SK-N-SH treated with all-trans-retinoic acid at 6 μM for 48 hours (cell line): ENCODE measurements at regions not wholly inside any gene's neighbourhood (a gene's known extent, or its start where the extent isn't known, plus 50 kb on each side); places are given as distances from the start of the nearest gene placed in this dataset.

ENCODE experiments used
- ATAC-seq: fragments of 200-7000 bp; cut with Tn5 transposase; 3 replicates; pipeline ENCODE4 v1.9.1; 2020; ENCODE audit warnings: mild to moderate bottlenecking, moderate library complexity
- ARNTL ChIP-seq: fragments of 450-650 bp; formaldehyde crosslinking; IDR thresholded peaks from 2 replicates; pipeline ENCODE4 v1.5.0; 2020; ENCODE audit warnings: low read depth, mild to moderate bottlenecking, moderate library complexity, borderline replicate concordance
- BACH2 ChIP-seq: fragments of 250-450 bp; sonication (Bioruptor Pico); IDR thresholded peaks from 2 replicates; pipeline ENCODE4 v1.9.0; 2021; ENCODE audit warnings: mild to moderate bottlenecking, borderline replicate concordance
- CSDC2 ChIP-seq: fragments of 250-450 bp; sonication (Bioruptor Pico); IDR thresholded peaks from 2 replicates; pipeline ENCODE4 v1.5.0; 2020; ENCODE audit warnings: mild to moderate bottlenecking, moderate library complexity
- CSRNP3 ChIP-seq: fragments of 250-450 bp; sonication (Bioruptor Pico); IDR thresholded peaks from 2 replicates; pipeline ENCODE4 v1.5.1; 2021; ENCODE audit warnings: mild to moderate bottlenecking, moderate library complexity
- ESRRG ChIP-seq: fragments of 250-450 bp; sonication (Bioruptor Pico); IDR thresholded peaks from 2 replicates; pipeline ENCODE4 v1.6.1; 2021; ENCODE audit warnings: mild to moderate bottlenecking
- GLIS3 ChIP-seq: fragments of 250-450 bp; sonication (Bioruptor Pico); IDR thresholded peaks from 2 replicates; pipeline ENCODE4 v1.5.0; 2020; ENCODE audit warnings: mild to moderate bottlenecking, moderate library complexity
- ISL1 ChIP-seq: fragments of 250-450 bp; sonication (Bioruptor Pico); IDR thresholded peaks from 2 replicates; pipeline ENCODE4 v2.1.2; 2022; ENCODE audit warnings: mild to moderate bottlenecking, moderate library complexity
- PATZ1 ChIP-seq: fragments of 250-450 bp; sonication (Bioruptor Pico); IDR thresholded peaks from 2 replicates; pipeline ENCODE4 v1.8.0; 2020; ENCODE audit warnings: mild to moderate bottlenecking, moderate library complexity, borderline replicate concordance
- RARB ChIP-seq: fragments of 250-450 bp; sonication (Bioruptor Pico); IDR thresholded peaks from 2 replicates; pipeline ENCODE4 v1.8.0; 2021; ENCODE audit warnings: mild to moderate bottlenecking, moderate library complexity
- SNAI2 ChIP-seq: fragments of 250-450 bp; sonication (Bioruptor Pico); IDR thresholded peaks from 2 replicates; pipeline ENCODE4 v1.5.0; 2020; ENCODE audit warnings: mild to moderate bottlenecking, moderate library complexity
- TCF4 ChIP-seq: fragments of 250-450 bp; sonication (Bioruptor Pico); IDR thresholded peaks from 2 replicates; pipeline ENCODE4 v1.8.0; 2021; ENCODE audit warnings: mild to moderate bottlenecking, moderate library complexity, borderline replicate concordance
- TOX ChIP-seq: fragments of 250-450 bp; sonication (Bioruptor Pico); IDR thresholded peaks from 2 replicates; pipeline ENCODE4 v1.8.0; 2021; ENCODE audit warnings: mild to moderate bottlenecking, moderate library complexity, borderline replicate concordance
- ZC3H10 ChIP-seq: fragments of 250-450 bp; sonication (Bioruptor Pico); IDR thresholded peaks from 2 replicates; pipeline ENCODE4 v1.5.1; 2021; ENCODE audit warnings: mild to moderate bottlenecking, moderate library complexity
- ZFP3 ChIP-seq: fragments of 250-450 bp; sonication (Bioruptor Pico); IDR thresholded peaks from 2 replicates; pipeline ENCODE4 v1.5.0; 2020; ENCODE audit warnings: mild to moderate bottlenecking, moderate library complexity
- ZFP30 ChIP-seq: fragments of 450-650 bp; formaldehyde crosslinking; IDR thresholded peaks from 2 replicates; pipeline ENCODE4 v1.5.0; 2022; ENCODE audit warnings: mild to moderate bottlenecking, moderate library complexity
- ZNF565 ChIP-seq: fragments of 450-650 bp; formaldehyde crosslinking; conservative IDR thresholded peaks from 2 replicates; pipeline ENCODE4 v1.5.0; 2020; ENCODE audit warnings: low read depth, mild to moderate bottlenecking, moderate library complexity
- ZNF70 ChIP-seq: fragments of 450-650 bp; formaldehyde crosslinking; IDR thresholded peaks from 2 replicates; pipeline ENCODE4 v1.5.0; 2020; ENCODE audit warnings: mild to moderate bottlenecking, moderate library complexity
- ZNF8 ChIP-seq: fragments of 450-650 bp; formaldehyde crosslinking; IDR thresholded peaks from 2 replicates; pipeline ENCODE4 v1.5.0; 2020; ENCODE audit warnings: mild to moderate bottlenecking, moderate library complexity
- TF ChIP-seq, protein P1 (sequence below): fragments of 250-450 bp; sonication (Bioruptor Pico); IDR thresholded peaks from 2 replicates; pipeline ENCODE4 v1.5.0; 2020; ENCODE audit warnings: mild to moderate bottlenecking, moderate library complexity
- TF ChIP-seq, protein P2 (sequence below): fragments of 250-450 bp; sonication (Bioruptor Pico); IDR thresholded peaks from 2 replicates; pipeline ENCODE4 v1.5.1; 2020; ENCODE audit warnings: low read depth, mild to moderate bottlenecking, moderate library complexity

- ATAC-seq = no peak
Observed at GRCh38 chr11:90818196-90818745, 595.4 kb upstream of the CHORDC1 start.

GRCh38 chr11:90809581-90809980 is 586.7 kb upstream of the CHORDC1 start:
- no peak for TF ChIP-seq CSRNP3 (CRISPR knock-in tag)
- TF ChIP-seq ZFP30 = no peak
- no peak for TF ChIP-seq ZNF70 (CRISPR knock-in tag)
- TF ChIP-seq PATZ1 (CRISPR knock-in tag) = no peak
- no peak for TF ChIP-seq ZC3H10 (CRISPR knock-in tag)
- TF ChIP-seq ESRRG (CRISPR knock-in tag) = no peak
- TF ChIP-seq GLIS3 (CRISPR knock-in tag) = no peak
- TF ChIP-seq RARB (CRISPR knock-in tag) = no peak
- TF ChIP-seq, protein P1, sequence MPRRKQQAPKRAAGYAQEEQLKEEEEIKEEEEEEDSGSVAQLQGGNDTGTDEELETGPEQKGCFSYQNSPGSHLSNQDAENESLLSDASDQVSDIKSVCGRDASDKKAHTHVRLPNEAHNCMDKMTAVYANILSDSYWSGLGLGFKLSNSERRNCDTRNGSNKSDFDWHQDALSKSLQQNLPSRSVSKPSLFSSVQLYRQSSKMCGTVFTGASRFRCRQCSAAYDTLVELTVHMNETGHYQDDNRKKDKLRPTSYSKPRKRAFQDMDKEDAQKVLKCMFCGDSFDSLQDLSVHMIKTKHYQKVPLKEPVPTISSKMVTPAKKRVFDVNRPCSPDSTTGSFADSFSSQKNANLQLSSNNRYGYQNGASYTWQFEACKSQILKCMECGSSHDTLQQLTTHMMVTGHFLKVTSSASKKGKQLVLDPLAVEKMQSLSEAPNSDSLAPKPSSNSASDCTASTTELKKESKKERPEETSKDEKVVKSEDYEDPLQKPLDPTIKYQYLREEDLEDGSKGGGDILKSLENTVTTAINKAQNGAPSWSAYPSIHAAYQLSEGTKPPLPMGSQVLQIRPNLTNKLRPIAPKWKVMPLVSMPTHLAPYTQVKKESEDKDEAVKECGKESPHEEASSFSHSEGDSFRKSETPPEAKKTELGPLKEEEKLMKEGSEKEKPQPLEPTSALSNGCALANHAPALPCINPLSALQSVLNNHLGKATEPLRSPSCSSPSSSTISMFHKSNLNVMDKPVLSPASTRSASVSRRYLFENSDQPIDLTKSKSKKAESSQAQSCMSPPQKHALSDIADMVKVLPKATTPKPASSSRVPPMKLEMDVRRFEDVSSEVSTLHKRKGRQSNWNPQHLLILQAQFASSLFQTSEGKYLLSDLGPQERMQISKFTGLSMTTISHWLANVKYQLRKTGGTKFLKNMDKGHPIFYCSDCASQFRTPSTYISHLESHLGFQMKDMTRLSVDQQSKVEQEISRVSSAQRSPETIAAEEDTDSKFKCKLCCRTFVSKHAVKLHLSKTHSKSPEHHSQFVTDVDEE (CRISPR knock-in tag) = no peak
- TF ChIP-seq ZFP3 (CRISPR knock-in tag) = no peak
- no peak for TF ChIP-seq BACH2 (CRISPR knock-in tag)
- no peak for TF ChIP-seq CSDC2 (CRISPR knock-in tag)
- TF ChIP-seq, all 23 proteins: peak for 0
- no peak for ATAC-seq

More at GRCh38 chr11:90818196-90818745, 595.4 kb upstream of the CHORDC1 start:
- TF ChIP-seq ZNF565 (CRISPR knock-in tag) (no peak), ARNTL (CRISPR knock-in tag) (no peak), RARB (CRISPR knock-in tag) (no peak), ISL1 (CRISPR knock-in tag) (peak; percentile 67; the same call in 1 of the 2 replicates), ZNF8 (CRISPR knock-in tag) (no peak), ZFP3 (CRISPR knock-in tag) (no peak), ZFP30 (no peak)
- TF ChIP-seq, all 23 proteins: peak for 1

DNA sequence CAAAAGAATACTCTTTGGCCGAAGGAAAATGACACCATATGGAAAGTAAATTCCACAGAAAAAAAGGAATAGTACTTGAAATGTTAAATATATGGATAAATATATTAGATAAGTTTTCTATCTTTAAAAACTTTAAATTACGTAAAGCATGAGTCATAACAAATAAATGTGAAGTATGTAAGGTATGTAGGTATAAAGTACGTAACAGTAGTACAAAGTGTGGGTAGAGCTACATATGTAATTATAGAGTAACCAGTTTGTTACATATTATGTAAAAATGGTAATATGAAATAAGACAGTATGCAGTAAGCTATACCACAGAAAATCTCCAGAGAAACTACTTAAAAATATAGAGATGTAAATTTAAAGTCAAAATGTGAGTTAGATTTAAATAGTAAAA is 582.3 kb upstream of the CHORDC1 start:
- TF ChIP-seq, protein P1 (CRISPR knock-in tag) = no peak
- TF ChIP-seq SNAI2 (CRISPR knock-in tag) = no peak
- TF ChIP-seq, protein P2, sequence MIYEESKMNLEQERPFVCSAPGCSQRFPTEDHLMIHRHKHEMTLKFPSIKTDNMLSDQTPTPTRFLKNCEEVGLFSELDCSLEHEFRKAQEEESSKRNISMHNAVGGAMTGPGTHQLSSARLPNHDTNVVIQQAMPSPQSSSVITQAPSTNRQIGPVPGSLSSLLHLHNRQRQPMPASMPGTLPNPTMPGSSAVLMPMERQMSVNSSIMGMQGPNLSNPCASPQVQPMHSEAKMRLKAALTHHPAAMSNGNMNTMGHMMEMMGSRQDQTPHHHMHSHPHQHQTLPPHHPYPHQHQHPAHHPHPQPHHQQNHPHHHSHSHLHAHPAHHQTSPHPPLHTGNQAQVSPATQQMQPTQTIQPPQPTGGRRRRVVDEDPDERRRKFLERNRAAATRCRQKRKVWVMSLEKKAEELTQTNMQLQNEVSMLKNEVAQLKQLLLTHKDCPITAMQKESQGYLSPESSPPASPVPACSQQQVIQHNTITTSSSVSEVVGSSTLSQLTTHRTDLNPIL = no peak
- TF ChIP-seq ZFP3 (CRISPR knock-in tag) = no peak
- no peak for TF ChIP-seq BACH2 (CRISPR knock-in tag)
- no peak for TF ChIP-seq RARB (CRISPR knock-in tag)
- no peak for TF ChIP-seq ZNF565 (CRISPR knock-in tag)
- no peak for TF ChIP-seq TOX
- TF ChIP-seq TCF4 (CRISPR knock-in tag) = no peak
- no peak for TF ChIP-seq ZFP30
- no peak for TF ChIP-seq PATZ1 (CRISPR knock-in tag)
- no peak for TF ChIP-seq ESRRG (CRISPR knock-in tag)
- TF ChIP-seq ISL1 (CRISPR knock-in tag) = no peak
- no peak for TF ChIP-seq GLIS3 (CRISPR knock-in tag)
- ATAC-seq = no peak
